Body of pancreas (tissue), 4 donors: ENCODE measurements at regions not wholly inside any gene's neighbourhood (a gene's known extent, or its start where the extent isn't known, plus 50 kb on each side); places are given as distances from the start of the nearest gene placed in this dataset.

Experiments
- ATAC-seq: fragments of 150-250 bp; one replicate; pipeline ENCODE4 v1.9.1; 2016
- DNase-seq, 4 donors: peaks; one replicate each; pipeline ENCODE4 v3.0.0-alpha.2; 2019
- H3K27ac ChIP-seq, 4 donors: fragments of 200-600 bp; sonication (generic); 1 replicate in 3 of 4; 2 replicates in 1 of 4; pipeline versions ENCODE4 v1.5.1 to v1.6.1; 2016 to 2019; ENCODE audit warnings: mild to moderate bottlenecking in 1 of 4, mixed read lengths in 1 of 4, moderate library complexity in 1 of 4
- H3K27me3 ChIP-seq, 2 donors: fragments of 200-600 bp; sonication (generic); one replicate each; pipeline ENCODE4 v1.6.0; 2016; ENCODE audit warnings: mild to moderate bottlenecking in 1 of 2
- H3K36me3 ChIP-seq, 2 donors: fragments of 200-600 bp; sonication (generic); replicated peaks in 1 of 2; 2 replicates each; pipeline ENCODE4 v1.5.1; 2016; ENCODE audit warnings: low read depth in 2 of 2; ENCODE audit not compliant: insufficient read depth in 1 of 2
- H3K4me1 ChIP-seq: fragments of 200-600 bp; sonication (generic); one replicate; pipeline ENCODE4 v1.6.0; 2016
- H3K4me3 ChIP-seq, 2 donors: fragments of 200-600 bp; sonication (generic); 1 replicate in 1 of 2; 2 replicates in 1 of 2; pipeline ENCODE4 v1.5.1; 2016 to 2019
- H3K9me3 ChIP-seq, 3 donors: fragments of 200-600 bp; sonication (generic); 1 replicate in 2 of 3; 2 replicates in 1 of 3; pipeline ENCODE4 v1.5.1; 2016
- CTCF ChIP-seq, 7 experiments: fragments of 450-650 bp in 4 of 7; fragments of 200-600 bp in 3 of 7; sonication (generic) in 3 of 7; IDR thresholded peaks; one replicate each; pipeline ENCODE4 v1.5.1; 2016 to 2019; ENCODE audit warnings: antibody characterized with exemption in 7 of 7
- POLR2A ChIP-seq, 3 donors: fragments of 450-650 bp; IDR thresholded peaks; one replicate each; pipeline ENCODE4 v1.6.1; 2016; ENCODE audit warnings: antibody characterized with exemption in 3 of 3, mild to moderate bottlenecking in 2 of 3
- WGBS, 2 donors: methylation state at CpG; one replicate each; pipeline ENCODE4 v1.1.5; 2017; 5-methylcytosine and 5-hydroxymethylcytosine counted together
- intact Hi-C: fragments of 100-400 bp; cut with DNase I; formaldehyde crosslinking; loops from one replicate; pipeline ENCODE4 v1.15.1; 2023

- Histone ChIP-seq H3K4me3 (no peak overlapping the region), H3K27ac (no peak overlapping the region), H3K9me3 (no peaks in the 10 kb centered on the region), H3K27me3 (no peaks in the 10 kb centered on the region), H3K4me1 (no peaks in the 10 kb centered on the region), H3K36me3 (no peaks in the 10 kb centered on the region)
- intact Hi-C loops: no loop called here
- DNase-seq: no peak
- no peak for ATAC-seq
- TF ChIP-seq POLR2A (IDR thresholded peaks at IDR 0.05) (no peak), CTCF (IDR thresholded peaks at IDR 0.05) (no peak)
- 45 to 68% methylated on average over 4 of the region's 4 CpGs for WGBS, 2 donors
Measured at GRCh38 chr6:11410539-11411307, 126.8 kb upstream of the TMEM170B start.

GRCh38 chr6:11409371-11409770, 128.2 kb upstream of the TMEM170B start:
- TF ChIP-seq POLR2A (IDR thresholded peaks at IDR 0.05) (no peak), CTCF (IDR thresholded peaks at IDR 0.05) (no peak)
- H3K4me3 ChIP-seq: no peak overlapping the region
- no peaks in the 10 kb centered on the region for H3K36me3 ChIP-seq
- no peaks in the 10 kb centered on the region for H3K9me3 ChIP-seq
- ATAC-seq (no peak), DNase-seq (no peak)
- no peak overlapping the region for H3K27ac ChIP-seq
- no peaks in the 10 kb centered on the region for H3K4me1 ChIP-seq
- H3K27me3 ChIP-seq: no peaks in the 10 kb centered on the region
- intact Hi-C loops: no loop called here

GRCh38 chr6:11407414-11407813, 130.1 kb upstream of the TMEM170B start:
- TF ChIP-seq POLR2A (IDR thresholded peaks at IDR 0.05) (no peak), CTCF (IDR thresholded peaks at IDR 0.05) (no peak)
- H3K9me3 ChIP-seq: no peaks in the 10 kb centered on the region
- H3K27me3 ChIP-seq: no peaks in the 10 kb centered on the region
- no peak overlapping the region for H3K4me3 ChIP-seq
- DNase-seq (no peak), ATAC-seq (no peak)
- WGBS, 2 donors: 67 to 73% methylated on average over 2 of the region's 2 CpGs
- no peaks in the 10 kb centered on the region for H3K4me1 ChIP-seq
- H3K36me3 ChIP-seq: no peaks in the 10 kb centered on the region
- intact Hi-C loops: no loop called here
- H3K27ac ChIP-seq: no peak overlapping the region

GRCh38 chr6:11404838-11405237, 132.7 kb upstream of the TMEM170B start:
- Histone ChIP-seq H3K4me3 (no peak overlapping the region), H3K9me3 (no peaks in the 10 kb centered on the region), H3K4me1 (no peaks in the 10 kb centered on the region), H3K36me3 (no peaks in the 10 kb centered on the region), H3K27ac (no peak overlapping the region), H3K27me3 (no peaks in the 10 kb centered on the region)
- ATAC-seq: no peak
- no peak for TF ChIP-seq CTCF (IDR thresholded peaks at IDR 0.05)
- WGBS, 2 donors: 51 to 77% methylated on average over 4 of the region's 4 CpGs
- intact Hi-C loops: no loop called here
- peak in 1 of 4 donors; percentile 20 for DNase-seq

- 84 to 93% methylated on average over 10 of the region's 10 CpGs for WGBS, 2 donors
- intact Hi-C loops: no loop called here
Measured at GRCh38 chr6:11404081-11404480, 133.5 kb upstream of the TMEM170B start.

More at GRCh38 chr6:11404081-11404480, 133.5 kb upstream of the TMEM170B start:
- Histone ChIP-seq H3K27ac (no peak overlapping the region), H3K4me1 (no peaks in the 10 kb centered on the region), H3K9me3 (no peaks in the 10 kb centered on the region), H3K4me3 (no peak overlapping the region), H3K27me3 (no peaks in the 10 kb centered on the region), H3K36me3 (no peaks in the 10 kb centered on the region)
- no peak for TF ChIP-seq CTCF (IDR thresholded peaks at IDR 0.05)
- no peak for TF ChIP-seq POLR2A (IDR thresholded peaks at IDR 0.05)
- ATAC-seq (no peak), DNase-seq (no peak)
